Upper lobe of left lung (tissue), 6 donors: ENCODE measurements at regions not wholly inside any gene's neighbourhood (a gene's known extent, or its start where the extent isn't known, plus 50 kb on each side); places are given as distances from the start of the nearest gene placed in this dataset.

ENCODE experiments used
- ATAC-seq, 2 donors: fragments of 200-7000 bp; cut with Tn5 transposase; one replicate each; pipeline ENCODE4 v1.9.1; 2022; ENCODE audit warnings: mild to moderate bottlenecking in 2 of 2, moderate library complexity in 2 of 2; ENCODE audit not compliant: low FRiP score in 2 of 2
- DNase-seq, 2 donors: peaks; one replicate each; pipeline ENCODE4 v3.0.0-alpha.2; 2019 to 2020
- H3K27ac ChIP-seq, 4 donors: fragments of 200-600 bp; sonication (generic); one replicate each; pipeline ENCODE4 v1.5.1; 2016 to 2019
- H3K27me3 ChIP-seq, 4 donors: fragments of 200-600 bp; sonication (generic); one replicate each; pipeline ENCODE4 v1.5.1; 2017 to 2019
- H3K36me3 ChIP-seq, 4 donors: fragments of 200-600 bp; sonication (generic); one replicate each; pipeline ENCODE4 v1.5.1; 2016 to 2019
- H3K4me1 ChIP-seq, 4 donors: fragments of 200-600 bp; sonication (generic); one replicate each; pipeline ENCODE4 v1.5.1; 2018 to 2019
- H3K4me3 ChIP-seq, 4 donors: fragments of 200-600 bp; sonication (generic); one replicate each; pipeline ENCODE4 v1.5.1; 2017 to 2019; ENCODE audit warnings: mild to moderate bottlenecking in 2 of 4, moderate library complexity in 1 of 4
- H3K9me3 ChIP-seq, 4 donors: fragments of 200-600 bp; sonication (generic); one replicate each; pipeline ENCODE4 v1.5.1; 2018 to 2019
- CTCF ChIP-seq, 6 experiments: fragments of 450-650 bp in 4 of 6; fragments of 200-600 bp in 2 of 6; sonication (generic) in 2 of 6; IDR thresholded peaks; one replicate each; pipeline ENCODE4 v1.5.1; 2016 to 2019; ENCODE audit warnings: antibody characterized with exemption in 6 of 6
- EP300 ChIP-seq, 4 donors: sonication (generic); formaldehyde crosslinking; IDR thresholded peaks; one replicate each; pipeline ENCODE4 v1.5.1; 2017; ENCODE audit warnings: antibody characterized with exemption in 4 of 4, control low read depth in 2 of 4
- POLR2A ChIP-seq, 4 donors: fragments of 450-650 bp; IDR thresholded peaks; one replicate each; pipeline ENCODE4 v1.5.1; 2016 to 2017; ENCODE audit warnings: antibody characterized with exemption in 4 of 4, mild to moderate bottlenecking in 2 of 4
- POLR2AphosphoS5 ChIP-seq, 2 donors: sonication (generic); formaldehyde crosslinking; IDR thresholded peaks; one replicate each; pipeline ENCODE4 v1.5.1; 2017; ENCODE audit warnings: antibody characterized with exemption in 2 of 2
- WGBS, 2 donors: methylation state at CpG; one replicate each; pipeline ENCODE4 v1.1.5; 2017 to 2018; 5-methylcytosine and 5-hydroxymethylcytosine counted together
- donor health status: DM: no; HTN: no; CAD: no; lungs with moderate emphysema.
- donor health status: DM: no; HTN: yes; CAD: no; lungs with severe emphysema.

GRCh38 chrX:9127986-9128385 lies 94.1 kb upstream of the FAM9B start:
- ATAC-seq (no peak), DNase-seq (no peak)
- WGBS, 2 donors, result 88 to 90% methylated on average over 6 of the region's 6 CpGs
- no peaks in the 10 kb centered on the region for H3K9me3 ChIP-seq
- H3K27me3 ChIP-seq, result no peaks in the 10 kb centered on the region
- no peaks in the 10 kb centered on the region for H3K4me1 ChIP-seq
- no peak overlapping the region for H3K27ac ChIP-seq
- no peaks in the 10 kb centered on the region for H3K36me3 ChIP-seq
- H3K4me3 ChIP-seq, result no peak overlapping the region
- TF ChIP-seq EP300 (IDR thresholded peaks at IDR 0.05) (no peak), POLR2A (IDR thresholded peaks at IDR 0.05) (no peak), CTCF (IDR thresholded peaks at IDR 0.05) (no peak), POLR2AphosphoS5 (IDR thresholded peaks at IDR 0.05) (no peak)

- no peak for DNase-seq
- Histone ChIP-seq H3K4me1 (no peaks in the 10 kb centered on the region), H3K4me3 (no peak overlapping the region), H3K36me3 (no peaks in the 10 kb centered on the region), H3K9me3 (no peaks in the 10 kb centered on the region), H3K27me3 (no peaks in the 10 kb centered on the region), H3K27ac (no peak overlapping the region)
- ATAC-seq, result no peak
- 83 to 89% methylated on average over 8 of the region's 8 CpGs for WGBS, 2 donors
- no peak for TF ChIP-seq POLR2AphosphoS5 (IDR thresholded peaks at IDR 0.05)
- TF ChIP-seq EP300 (IDR thresholded peaks at IDR 0.05), result no peak
- no peak for TF ChIP-seq CTCF (IDR thresholded peaks at IDR 0.05)
- no peak for TF ChIP-seq POLR2A (IDR thresholded peaks at IDR 0.05)
These were observed 96.1 kb upstream of the FAM9B start for GRCh38 chrX:9130031-9130430.

DNA sequence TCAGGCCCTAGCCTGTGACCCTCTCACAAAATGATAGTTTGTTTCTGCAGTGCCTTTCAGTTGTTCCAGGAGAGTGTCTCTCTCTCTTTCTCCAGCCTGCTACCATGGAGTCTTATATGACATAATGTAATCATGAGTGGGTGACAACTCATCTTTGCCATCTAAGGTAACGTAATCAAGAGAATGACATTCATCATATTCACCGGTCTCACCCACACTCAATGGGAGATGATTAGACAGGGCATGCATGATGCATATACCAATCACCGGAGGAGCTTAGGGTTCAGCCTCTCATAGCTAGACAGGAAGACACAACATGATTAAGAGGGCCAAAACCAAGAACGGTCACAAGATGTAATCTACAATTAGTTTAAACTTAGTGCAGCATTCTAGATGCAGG lies 97.1 kb upstream of the FAM9B start:
- no peak for TF ChIP-seq POLR2AphosphoS5 (IDR thresholded peaks at IDR 0.05)
- no peak for TF ChIP-seq CTCF (IDR thresholded peaks at IDR 0.05)
- TF ChIP-seq EP300 (IDR thresholded peaks at IDR 0.05), result no peak
- TF ChIP-seq POLR2A (IDR thresholded peaks at IDR 0.05), result no peak
- WGBS, 2 donors, result 89 to 100% methylated on average over 2 to 4 of the region's 4 CpGs

GRCh38 chrX:9132036-9132638 lies 98.2 kb upstream of the FAM9B start:
- Histone ChIP-seq H3K9me3 (no peaks in the 10 kb centered on the region), H3K36me3 (no peaks in the 10 kb centered on the region), H3K4me1 (no peaks in the 10 kb centered on the region), H3K27ac (no peak overlapping the region), H3K27me3 (no peaks in the 10 kb centered on the region), H3K4me3 (no peak overlapping the region)
- ATAC-seq (no peak), DNase-seq (no peak)
- TF ChIP-seq POLR2AphosphoS5 (IDR thresholded peaks at IDR 0.05) (no peak), EP300 (IDR thresholded peaks at IDR 0.05) (no peak), CTCF (IDR thresholded peaks at IDR 0.05) (no peak), POLR2A (IDR thresholded peaks at IDR 0.05) (no peak)
- WGBS, 2 donors, result 63 to 73% methylated on average over 3 to 5 of the region's 5 CpGs

More for the DNA sequence above, 97.1 kb upstream of the FAM9B start:
- Histone ChIP-seq H3K9me3 (no peaks in the 10 kb centered on the region), H3K27ac (no peak overlapping the region), H3K4me1 (no peaks in the 10 kb centered on the region), H3K4me3 (no peak overlapping the region), H3K36me3 (no peaks in the 10 kb centered on the region), H3K27me3 (no peaks in the 10 kb centered on the region)
- DNase-seq, result no peak
- ATAC-seq, result no peak

- Histone ChIP-seq H3K27ac (no peak overlapping the region), H3K4me1 (no peaks in the 10 kb centered on the region), H3K27me3 (no peaks in the 10 kb centered on the region), H3K36me3 (no peaks in the 10 kb centered on the region), H3K4me3 (no peak overlapping the region), H3K9me3 (no peaks in the 10 kb centered on the region)
- ATAC-seq, result no peak
- no peak for DNase-seq
- TF ChIP-seq EP300 (IDR thresholded peaks at IDR 0.05) (no peak), POLR2AphosphoS5 (IDR thresholded peaks at IDR 0.05) (no peak), POLR2A (IDR thresholded peaks at IDR 0.05) (no peak), CTCF (IDR thresholded peaks at IDR 0.05) (no peak)
- WGBS, 2 donors, result 65 to 92% methylated on average over 1 of the region's 1 CpG
These were observed 99.5 kb upstream of the FAM9B start for GRCh38 chrX:9133426-9133825.
